Smooth muscle cell (in vitro differentiated cells): ENCODE measurements at regions not wholly inside any gene's neighbourhood (a gene's known extent, or its start where the extent isn't known, plus 50 kb on each side); places are given as distances from the start of the nearest gene placed in this dataset.

Source experiments
- DNase-seq: peaks from one replicate; lab custom pipeline; 2025; ENCODE audit not compliant: unreplicated experiment; lab: John Stamatoyannopoulos, UW
- H2AFZ ChIP-seq: fragments of 200-600 bp; sonication (generic); 2 replicates; pipeline ENCODE4 v1.6.0; 2016; ENCODE audit warnings: antibody characterized with exemption, low read depth, mild to moderate bottlenecking
- H3F3A ChIP-seq: fragments of 200-600 bp; sonication (generic); 2 replicates; pipeline ENCODE4 v1.6.0; 2017; ENCODE audit warnings: antibody characterized with exemption, low read depth
- H3K27ac ChIP-seq: fragments of 200-600 bp; sonication (generic); 2 replicates; pipeline ENCODE4 v1.5.1; 2016; ENCODE audit warnings: low read depth, mild to moderate bottlenecking
- H3K27me3 ChIP-seq: fragments of 200-600 bp; sonication (generic); 2 replicates; pipeline ENCODE4 v1.6.1; 2016; ENCODE audit warnings: low read depth, mild to moderate bottlenecking
- H3K36me3 ChIP-seq: fragments of 200-600 bp; sonication (generic); 2 replicates; pipeline ENCODE4 v1.5.1; 2016; ENCODE audit warnings: low read depth
- H3K4me1 ChIP-seq: fragments of 200-600 bp; sonication (generic); 2 replicates; pipeline ENCODE4 v1.5.1; 2016; ENCODE audit warnings: low read depth
- H3K4me2 ChIP-seq: fragments of 200-600 bp; sonication (generic); 2 replicates; pipeline ENCODE4 v1.6.0; 2016; ENCODE audit warnings: mild to moderate bottlenecking
- H3K4me3 ChIP-seq: fragments of 200-600 bp; sonication (generic); 2 replicates; pipeline ENCODE4 v1.5.1; 2016; ENCODE audit warnings: mild to moderate bottlenecking
- H3K79me2 ChIP-seq: fragments of 200-600 bp; sonication (generic); 2 replicates; pipeline ENCODE4 v1.6.0; 2016; ENCODE audit warnings: low read depth, mild to moderate bottlenecking
- H3K9ac ChIP-seq: fragments of 200-600 bp; sonication (generic); 2 replicates; pipeline ENCODE4 v1.6.0; 2016; ENCODE audit warnings: low read depth
- H3K9me3 ChIP-seq: fragments of 200-600 bp; sonication (generic); replicated peaks from 2 replicates; pipeline ENCODE4 v1.5.1; 2016; ENCODE audit warnings: low read depth
- H4K20me1 ChIP-seq: fragments of 200-600 bp; sonication (generic); 2 replicates; pipeline ENCODE4 v1.6.0; 2016; ENCODE audit warnings: low read depth
- CTCF ChIP-seq: fragments of 200-600 bp; sonication (generic); IDR thresholded peaks from 2 replicates; pipeline ENCODE4 v1.5.1; 2017; ENCODE audit warnings: borderline replicate concordance, mild to moderate bottlenecking, antibody characterized with exemption; ENCODE audit not compliant: insufficient read depth, poor library complexity, severe bottlenecking
- WGBS: methylation state at CpG from one replicate; pipeline ENCODE4 v1.1.7; 2016; ENCODE audit warnings: low lambda C conversion rate; 5-methylcytosine and 5-hydroxymethylcytosine counted together

GRCh38 chr5:164383662-164384061 is 878.2 kb downstream of the MAT2B start:
- Histone ChIP-seq H3F3A (no peaks in the 10 kb centered on the region), H4K20me1 (no peaks in the 10 kb centered on the region), H3K9me3 (peaks cover 3% of the 10 kb centered on the region), H3K79me2 (no peaks in the 10 kb centered on the region), H3K4me3 (no peak overlapping the region), H2AFZ (no peak overlapping the region), H3K4me2 (no peak overlapping the region), H3K4me1 (no peaks in the 10 kb centered on the region), H3K27me3 (no peaks in the 10 kb centered on the region), H3K9ac (no peak overlapping the region), H3K36me3 (peaks cover 3% of the 10 kb centered on the region), H3K27ac (no peak overlapping the region)
- 87% methylated on average over 2 of the region's 2 CpGs for whole genome bisulfite sequencing
- no peak for DNase-seq
- no peak for TF ChIP-seq CTCF

- no peak for TF ChIP-seq CTCF
- H2AFZ ChIP-seq, result no peak overlapping the region
- H3K4me2 ChIP-seq, result no peak overlapping the region
- H3K27me3 ChIP-seq, result no peaks in the 10 kb centered on the region
- H4K20me1 ChIP-seq, result no peaks in the 10 kb centered on the region
- DNase-seq, result no peak
- H3K79me2 ChIP-seq, result no peaks in the 10 kb centered on the region
- no peak overlapping the region for H3K4me3 ChIP-seq
- H3K36me3 ChIP-seq, result no peaks in the 10 kb centered on the region
- H3K9ac ChIP-seq, result no peak overlapping the region
- no peaks in the 10 kb centered on the region for H3F3A ChIP-seq
- H3K4me1 ChIP-seq, result no peaks in the 10 kb centered on the region
- no peak overlapping the region for H3K27ac ChIP-seq
- H3K9me3 ChIP-seq, result no peaks in the 10 kb centered on the region
Observed at GRCh38 chr5:164392531-164392930, 887.1 kb downstream of the MAT2B start.

GRCh38 chr5:164394686-164395194 is 889.3 kb downstream of the MAT2B start:
- H4K20me1 ChIP-seq, result no peaks in the 10 kb centered on the region
- no peak overlapping the region for H3K27ac ChIP-seq
- H3F3A ChIP-seq, result no peaks in the 10 kb centered on the region
- 88% methylated on average over 5 of the region's 5 CpGs for WGBS
- no peak overlapping the region for H3K4me3 ChIP-seq
- peaks cover 3% of the 10 kb centered on the region for H3K4me1 ChIP-seq
- no peaks in the 10 kb centered on the region for H3K9me3 ChIP-seq
- no peak overlapping the region for H2AFZ ChIP-seq
- no peak overlapping the region for H3K4me2 ChIP-seq
- H3K79me2 ChIP-seq, result no peaks in the 10 kb centered on the region
- no peaks in the 10 kb centered on the region for H3K27me3 ChIP-seq
- TF ChIP-seq CTCF, result no peak
- no peaks in the 10 kb centered on the region for H3K36me3 ChIP-seq
- no peak overlapping the region for H3K9ac ChIP-seq
- DNase-seq, result no peak

- TF ChIP-seq CTCF, result no peak
- H3K27me3 ChIP-seq, result no peaks in the 10 kb centered on the region
- no peak overlapping the region for H3K4me2 ChIP-seq
- H4K20me1 ChIP-seq, result no peaks in the 10 kb centered on the region
- no peaks in the 10 kb centered on the region for H3K36me3 ChIP-seq
- DNase-seq, result no peak
- no peaks in the 10 kb centered on the region for H3F3A ChIP-seq
- H3K9me3 ChIP-seq, result no peaks in the 10 kb centered on the region
- H3K4me1 ChIP-seq, result no peaks in the 10 kb centered on the region
- H2AFZ ChIP-seq, result no peak overlapping the region
- H3K4me3 ChIP-seq, result no peak overlapping the region
- H3K79me2 ChIP-seq, result no peaks in the 10 kb centered on the region
- H3K9ac ChIP-seq, result no peak overlapping the region
- H3K27ac ChIP-seq, result no peak overlapping the region
- WGBS, result 84% methylated on average over 1 of the region's 1 CpG
Observed at GRCh38 chr5:164412531-164412930, 907.1 kb downstream of the MAT2B start.
